Stimulated activated CD8-positive, alpha-beta memory T cell treated with anti-CD3 and anti-CD28 coated beads, Interleukin-15, amount 100 ng/mL, for 4 hours (primary cell): ENCODE measurements at regions not wholly inside any gene's neighbourhood (a gene's known extent, or its start where the extent isn't known, plus 50 kb on each side); places are given as distances from the start of the nearest gene placed in this dataset.

Experiments
- DNase-seq, 2 donors: peaks; one replicate each; pipeline ENCODE4 v3.0.0-alpha.2; 2020; ENCODE audit warnings: low read depth in 2 of 2

DNA sequence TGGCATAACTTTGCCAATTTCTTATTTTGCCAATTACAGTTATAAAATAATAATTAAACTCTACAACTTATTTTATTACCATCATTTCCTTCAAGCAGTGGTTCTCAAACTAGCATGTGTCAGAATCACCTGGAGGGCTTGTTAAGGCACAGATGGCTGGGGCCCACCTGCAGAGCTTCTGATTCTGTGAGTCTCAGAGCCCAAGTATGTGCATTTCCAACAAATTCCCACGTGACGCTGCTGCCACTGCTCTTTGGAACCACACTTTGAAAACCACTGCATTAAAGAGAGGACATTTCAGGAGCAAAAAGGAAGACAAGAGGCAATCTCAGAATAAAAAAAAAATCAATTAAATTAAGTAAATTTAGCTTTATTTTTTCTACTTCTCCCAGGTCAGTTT, 94.0 kb upstream of the HNRNPA3 start:
- DNase-seq, result no peak

GRCh38 chr2:177119099-177119498, 93.5 kb upstream of the HNRNPA3 start:
- DNase-seq, result no peak

DNA sequence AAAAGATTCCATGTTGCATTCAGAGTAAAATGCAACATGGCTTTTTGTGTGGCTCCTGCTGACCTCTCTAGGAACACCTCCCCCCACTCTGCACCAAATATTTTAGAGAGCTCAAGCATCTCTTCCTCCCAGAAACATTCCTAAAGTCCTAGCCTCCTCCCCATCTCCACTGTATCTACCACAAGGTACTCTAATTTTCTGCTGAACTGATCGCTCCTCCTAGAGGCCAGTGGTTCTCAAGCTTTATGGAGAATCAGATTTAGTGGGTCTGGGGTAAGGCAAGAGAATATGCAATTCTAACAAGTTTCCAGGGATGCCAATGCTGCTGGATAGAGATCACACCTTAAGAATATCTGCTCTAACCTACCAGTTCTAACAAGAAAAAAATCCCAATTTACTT, 89.5 kb upstream of the HNRNPA3 start:
- no peak for DNase-seq

DNA sequence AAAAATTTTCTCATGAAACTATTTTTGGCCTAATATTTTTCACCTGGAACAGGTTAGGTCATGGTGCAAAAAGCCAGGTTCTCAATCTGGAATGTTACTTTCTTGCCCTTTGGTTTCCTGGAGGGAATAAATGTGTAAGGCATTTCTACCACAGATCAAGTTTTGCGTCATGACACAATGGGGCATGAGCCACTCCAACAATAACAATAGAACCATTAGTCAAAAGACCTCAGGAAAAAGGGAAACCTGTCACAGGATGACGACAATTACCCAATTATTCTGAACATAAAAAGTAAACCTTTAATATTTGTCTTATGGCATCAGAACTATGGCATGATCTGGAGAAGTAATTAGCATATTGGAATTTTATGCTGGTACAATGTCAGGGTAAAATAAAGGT, 88.2 kb upstream of the HNRNPA3 start:
- DNase-seq, result no peak

DNA sequence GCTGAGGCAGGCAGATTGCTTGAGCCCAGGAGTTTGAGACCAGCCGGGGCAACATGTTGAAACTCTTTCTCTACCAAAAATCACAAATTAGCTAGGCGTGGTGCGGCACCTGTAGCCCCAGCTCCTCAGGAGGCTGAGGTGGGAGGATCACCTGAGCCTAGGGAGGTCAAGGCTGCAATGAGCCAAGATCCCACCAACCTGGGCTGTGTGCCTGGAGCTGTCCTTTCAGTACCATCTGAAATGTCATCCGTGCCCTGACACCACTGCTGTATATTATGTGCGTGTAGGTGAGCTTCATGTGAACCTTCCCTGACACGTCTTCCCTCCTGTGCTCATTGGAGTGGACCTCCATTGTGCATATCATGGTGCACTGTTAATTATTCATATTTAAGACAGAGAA, 84.8 kb upstream of the HNRNPA3 start:
- DNase-seq, result no peak

DNA sequence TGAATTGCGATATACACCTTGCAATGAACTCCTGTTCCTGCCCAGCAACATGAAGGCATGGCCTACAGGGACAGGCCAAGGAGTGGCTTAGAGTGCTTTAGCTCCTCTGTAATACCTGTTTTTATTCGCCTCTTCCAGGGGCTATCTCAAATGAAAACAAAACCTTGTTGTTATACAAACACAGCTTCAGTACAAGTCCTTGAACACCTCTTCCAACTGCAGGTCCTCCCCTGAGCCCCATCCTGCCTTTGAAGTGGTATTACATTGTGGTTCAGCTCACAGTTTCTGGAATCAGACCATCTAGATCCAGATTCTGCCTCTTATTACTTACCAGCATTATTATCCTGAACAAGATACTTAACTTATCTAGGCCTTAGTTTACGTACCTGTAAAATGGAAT, 83.0 kb upstream of the HNRNPA3 start:
- no peak for DNase-seq

- no peak for DNase-seq
Measured at GRCh38 chr2:177131858-177132257, 80.7 kb upstream of the HNRNPA3 start.

DNA sequence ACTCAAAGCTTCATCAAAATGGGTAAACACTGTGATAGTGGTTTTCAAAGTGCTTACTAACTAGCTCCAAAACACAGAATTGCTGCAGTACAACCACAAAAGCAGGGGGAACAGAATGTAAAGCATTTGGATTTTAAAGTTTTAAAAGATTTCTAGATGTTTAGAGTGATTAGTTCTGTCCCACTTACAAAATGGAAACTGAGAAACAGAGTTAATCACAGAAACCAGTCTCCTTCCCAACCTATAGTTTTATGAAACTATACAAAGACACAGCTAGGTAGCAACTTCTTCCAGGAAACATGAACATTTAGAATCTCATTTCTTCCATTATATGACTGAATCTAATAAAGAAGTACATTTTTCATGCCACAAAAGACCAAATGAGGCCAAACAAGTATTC, 73.8 kb upstream of the HNRNPA3 start:
- DNase-seq, result no peak

DNA sequence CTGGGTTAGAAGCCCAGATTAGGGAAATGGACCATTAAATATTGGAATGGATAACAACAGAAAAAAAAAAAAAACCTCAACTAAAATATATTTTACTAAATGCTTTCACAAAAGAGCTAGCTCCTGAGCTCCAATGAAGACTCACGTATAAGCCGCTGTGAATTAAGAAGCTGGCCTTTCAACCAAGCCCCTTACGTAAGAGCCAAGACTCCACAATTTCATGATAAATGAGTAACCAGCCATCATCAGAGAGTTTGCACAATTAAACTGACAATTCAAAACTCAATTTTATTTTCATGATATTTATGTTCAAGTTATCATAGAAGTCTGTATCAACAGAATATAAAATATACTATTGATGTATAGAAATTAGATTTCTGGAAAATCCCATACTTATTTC, 70.7 kb upstream of the HNRNPA3 start:
- no peak for DNase-seq

DNA sequence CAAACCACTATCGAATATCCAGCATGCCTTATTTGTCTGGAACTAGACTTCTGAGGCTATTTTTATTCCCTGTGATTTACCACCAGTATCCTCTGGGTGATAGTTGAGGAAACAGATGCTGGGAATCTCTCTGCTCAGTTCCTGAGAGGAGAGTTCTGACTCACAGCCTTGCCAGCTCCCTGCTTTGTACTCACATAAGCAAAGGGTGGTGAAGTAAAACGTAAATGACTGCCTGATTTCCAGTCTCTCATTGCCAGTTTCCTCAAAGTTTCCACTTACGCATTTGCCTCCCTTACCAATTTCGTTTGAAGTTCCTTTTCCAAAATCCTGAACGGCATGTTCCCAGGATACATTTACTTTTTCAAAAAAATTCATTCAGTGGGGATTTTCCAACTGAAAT, 69.2 kb upstream of the HNRNPA3 start:
- no peak for DNase-seq

DNA sequence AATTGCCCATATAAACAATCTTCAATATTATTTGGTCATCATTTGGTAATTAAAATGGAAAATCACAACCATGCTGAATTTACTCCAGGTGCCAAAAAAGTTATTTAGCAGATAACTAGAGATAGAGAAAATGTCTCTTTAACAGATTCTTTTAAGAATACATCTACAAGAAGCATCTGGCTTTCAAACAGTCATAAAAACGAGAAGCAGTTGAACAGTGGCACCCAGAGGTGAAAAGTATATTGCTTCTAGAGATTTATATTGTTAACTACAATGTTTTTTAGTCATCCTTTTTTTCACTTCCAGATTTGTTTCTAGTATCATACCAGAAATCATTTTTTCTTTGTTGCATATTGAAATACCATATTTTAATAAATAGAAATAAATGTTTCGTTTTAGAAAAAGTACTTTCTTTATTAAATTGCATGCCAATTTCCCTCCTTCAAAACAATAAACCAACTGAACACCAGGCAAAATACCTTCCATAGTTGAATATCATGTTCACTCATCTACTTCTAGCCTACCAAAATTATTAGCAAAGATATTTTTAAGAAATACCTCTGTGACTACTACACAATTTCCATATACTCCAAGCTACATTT, 65.4 kb upstream of the HNRNPA3 start:
- no peak for DNase-seq

DNA sequence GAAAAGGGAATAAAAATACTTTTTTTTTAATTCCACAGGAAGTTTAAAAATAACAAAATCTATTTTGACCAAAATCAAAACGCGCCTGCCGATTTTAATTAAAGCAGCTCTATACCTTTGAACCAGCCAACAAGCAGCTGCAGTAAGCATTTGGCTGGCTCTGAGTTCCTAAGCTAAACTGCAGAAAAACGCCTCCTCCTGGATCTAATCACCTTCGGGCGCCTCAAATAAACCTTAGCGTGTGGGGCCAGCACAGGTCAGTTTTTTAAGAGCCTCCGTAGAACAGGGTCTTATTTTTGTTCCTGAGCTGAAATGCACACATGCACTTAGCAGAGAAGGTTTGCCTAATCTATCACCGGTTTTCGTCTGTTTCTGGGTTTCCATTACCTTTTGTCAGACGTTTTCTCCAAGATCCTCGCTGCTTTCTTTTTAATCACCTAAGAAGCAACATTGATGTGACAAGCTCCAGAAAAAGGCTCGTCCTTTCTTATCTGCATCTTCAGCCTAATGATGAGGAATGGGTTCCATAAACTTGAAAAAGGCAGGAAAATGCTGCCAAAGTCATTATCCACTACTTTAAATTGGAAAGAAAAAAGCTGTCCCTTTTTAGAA, 64.7 kb upstream of the HNRNPA3 start:
- no peak for DNase-seq

DNA sequence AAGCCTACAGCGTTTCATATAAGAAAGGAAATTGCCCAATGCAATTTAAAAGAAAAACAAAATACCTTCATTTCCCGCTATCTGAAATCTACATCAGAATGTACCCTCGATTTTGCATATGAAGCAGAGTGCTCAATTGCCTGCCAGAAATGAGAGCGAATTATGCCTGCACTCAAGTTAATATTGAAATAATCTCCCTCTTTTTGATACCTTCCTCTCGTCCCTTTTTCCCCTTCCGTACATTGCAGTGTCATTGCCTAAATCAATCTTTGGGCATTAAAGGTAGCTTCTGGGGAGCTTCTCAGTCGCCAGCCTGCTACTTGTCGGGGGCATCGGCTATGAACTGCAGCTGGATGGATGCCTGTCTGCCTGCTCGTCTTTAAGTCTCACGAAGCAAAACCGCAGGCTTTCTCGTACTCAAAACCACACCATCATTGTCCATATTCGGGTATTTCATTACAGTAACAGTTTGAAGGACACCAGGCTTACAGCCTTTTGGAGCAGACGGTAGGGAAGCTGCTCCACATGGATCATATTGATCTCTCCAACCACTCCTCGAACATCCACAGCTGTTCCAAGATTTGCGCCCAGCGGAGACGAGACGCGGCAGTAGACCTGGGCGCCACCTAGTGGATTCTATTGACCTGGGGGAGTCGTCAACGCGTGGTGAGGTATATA, 64.0 kb upstream of the HNRNPA3 start:
- DNase-seq, result peak; percentile 35 to 47

DNA sequence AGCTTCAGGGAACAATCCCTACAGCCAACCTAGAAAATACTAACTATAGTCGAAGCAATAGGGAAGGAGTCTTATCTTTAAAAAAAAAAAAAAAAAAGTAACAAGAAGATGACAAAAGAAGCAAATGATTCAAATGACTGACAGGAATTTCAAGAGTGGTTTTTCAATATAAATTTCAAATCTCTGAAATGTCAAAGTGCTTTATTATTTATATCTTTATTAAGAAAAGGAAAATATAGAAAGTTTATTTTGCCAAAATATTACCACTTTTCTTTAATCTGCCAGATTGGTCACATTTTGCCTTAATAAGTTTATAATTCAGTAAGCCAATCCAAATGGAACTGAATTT, 63.5 kb upstream of the HNRNPA3 start:
- DNase-seq, result no peak

DNA sequence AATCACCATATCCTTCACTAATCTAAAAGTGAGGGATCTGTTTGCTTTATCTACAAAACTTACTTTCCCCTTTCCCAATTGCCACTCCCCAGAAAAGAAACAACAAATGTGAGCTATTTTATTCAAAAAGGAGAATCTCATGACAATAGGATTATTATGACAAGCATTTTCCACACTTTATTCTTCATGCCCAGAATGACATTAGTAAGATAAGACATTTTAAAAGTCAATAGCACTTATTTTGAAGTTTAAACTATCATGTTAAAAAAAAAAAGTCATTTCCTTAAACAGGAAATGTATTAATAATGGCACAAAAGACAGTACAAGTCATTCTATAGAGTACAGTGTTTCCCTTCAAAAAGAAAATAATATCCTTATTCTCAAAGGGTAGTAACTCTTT, 58.8 kb upstream of the HNRNPA3 start:
- no peak for DNase-seq

GRCh38 chr2:177154809-177155208, 57.8 kb upstream of the HNRNPA3 start:
- no peak for DNase-seq

- DNase-seq, result no peak
Measured at GRCh38 chr2:177155631-177156030, 57.0 kb upstream of the HNRNPA3 start.

DNA sequence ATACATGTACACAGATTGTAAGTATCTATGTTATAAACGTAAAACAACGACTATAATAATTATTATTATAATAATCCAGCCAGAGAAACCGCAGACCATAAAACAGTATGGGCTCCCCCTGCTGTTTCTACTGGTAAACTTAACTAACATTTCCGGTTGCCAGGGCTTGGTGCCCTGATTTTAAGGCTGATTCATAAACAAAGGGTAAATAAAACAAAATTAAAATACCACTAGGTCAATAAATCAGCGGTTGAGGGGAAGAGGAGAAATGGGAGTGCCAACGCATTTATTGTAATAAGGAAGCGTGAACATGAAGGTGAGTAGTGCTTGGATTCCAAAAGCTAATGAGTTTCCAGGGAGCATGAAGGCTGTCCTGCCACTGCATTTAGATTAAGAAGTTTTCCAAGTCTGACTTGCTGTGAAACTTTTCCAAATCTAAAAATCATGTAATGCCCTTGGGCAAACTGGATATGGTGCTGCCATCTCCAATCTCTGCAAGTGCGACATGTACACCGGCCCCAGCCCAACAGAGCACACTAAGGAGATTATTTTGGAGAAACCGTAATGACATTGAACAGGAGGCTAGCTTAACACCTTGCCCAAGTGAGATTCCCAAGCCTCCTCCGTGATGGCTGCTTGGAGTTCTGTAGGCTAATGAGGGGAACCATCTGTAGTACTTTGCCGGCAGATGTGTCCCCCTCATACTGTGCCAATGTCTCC, 50.7 kb upstream of the HNRNPA3 start:
- DNase-seq, result no peak
